Chondrocyte (in vitro differentiated cells): ENCODE measurements at regions not wholly inside any gene's neighbourhood (a gene's known extent, or its start where the extent isn't known, plus 50 kb on each side); places are given as distances from the start of the nearest gene placed in this dataset.
A peak's percentile ranks its signal among the peaks of the same experiment; 100 is the strongest.
"Not testable (repeated sequence)": the region's sequence is repeated elsewhere in the genome, so short reads cannot be mapped to it uniquely, and the experiment has no call there.

ENCODE experiments used
- DNase-seq: peaks from one replicate; pipeline ENCODE4 v3.0.0; 2021; ENCODE audit warnings: mixed read lengths, low spot score
- H3K27ac Mint-ChIP-seq: one replicate; pipeline ENCODE4 v1.8.0; 2021; ENCODE audit warnings: mild to moderate bottlenecking, moderate library complexity, mixed read lengths; ENCODE audit not compliant: unreplicated experiment
- H3K27me3 Mint-ChIP-seq: 2 replicates; pipeline ENCODE4 v1.8.0; 2021; ENCODE audit warnings: low read depth, mixed read lengths
- H3K36me3 Mint-ChIP-seq: 2 replicates; pipeline ENCODE4 v1.8.0; 2021; ENCODE audit warnings: low read depth, mixed read lengths
- H3K4me1 Mint-ChIP-seq: 2 replicates; pipeline ENCODE4 v1.8.0; 2021; ENCODE audit warnings: low read depth, mild to moderate bottlenecking, mixed read lengths
- H3K4me3 Mint-ChIP-seq: one replicate; pipeline ENCODE4 v1.8.0; 2021; ENCODE audit warnings: mild to moderate bottlenecking, moderate library complexity, mixed read lengths; ENCODE audit not compliant: unreplicated experiment
- H3K9me3 Mint-ChIP-seq: 2 replicates; pipeline ENCODE4 v1.8.0; 2021; ENCODE audit warnings: low read depth, mixed read lengths

- not testable (repeated sequence) for H3K27me3 Mint-ChIP-seq, H3K36me3 Mint-ChIP-seq, H3K4me1 Mint-ChIP-seq, H3K9me3 Mint-ChIP-seq, H3K27ac Mint-ChIP-seq, H3K4me3 Mint-ChIP-seq, DNase-seq
These were observed 2327.3 kb upstream of the TPTE start for GRCh38 chr21:8194042-8194441.

GRCh38 chr21:8197377-8198027, 2323.9 kb upstream of the TPTE start:
- not testable (repeated sequence) for H3K9me3 Mint-ChIP-seq, H3K4me1 Mint-ChIP-seq, H3K27me3 Mint-ChIP-seq, DNase-seq, H3K36me3 Mint-ChIP-seq, H3K27ac Mint-ChIP-seq, H3K4me3 Mint-ChIP-seq

GRCh38 chr21:8205094-8205891, 2316.1 kb upstream of the TPTE start:
- H3K4me1 Mint-ChIP-seq, DNase-seq, H3K27me3 Mint-ChIP-seq, H3K9me3 Mint-ChIP-seq, H3K4me3 Mint-ChIP-seq, H3K27ac Mint-ChIP-seq, H3K36me3 Mint-ChIP-seq: not testable (repeated sequence)

- not testable (repeated sequence) for H3K27me3 Mint-ChIP-seq, H3K4me1 Mint-ChIP-seq
These were observed 2315.5 kb upstream of the TPTE start for GRCh38 chr21:8205892-8206188.

GRCh38 chr21:8212986-8213550, 2308.3 kb upstream of the TPTE start:
- peak; percentile 100 for DNase-seq
- H3K27me3 Mint-ChIP-seq, H3K9me3 Mint-ChIP-seq, H3K4me1 Mint-ChIP-seq, H3K36me3 Mint-ChIP-seq, H3K4me3 Mint-ChIP-seq, H3K27ac Mint-ChIP-seq: not testable (repeated sequence)

More at GRCh38 chr21:8205892-8206188, 2315.5 kb upstream of the TPTE start:
- H3K27ac Mint-ChIP-seq, H3K9me3 Mint-ChIP-seq, H3K4me3 Mint-ChIP-seq, DNase-seq, H3K36me3 Mint-ChIP-seq: not testable (repeated sequence)

- H3K9me3 Mint-ChIP-seq, H3K36me3 Mint-ChIP-seq, H3K4me3 Mint-ChIP-seq, H3K27ac Mint-ChIP-seq, H3K27me3 Mint-ChIP-seq, H3K4me1 Mint-ChIP-seq, DNase-seq: not testable (repeated sequence)
These were observed 2306.8 kb upstream of the TPTE start for GRCh38 chr21:8214539-8214938.

GRCh38 chr21:8229366-8230150, 2291.8 kb upstream of the TPTE start:
- not testable (repeated sequence) for H3K27ac Mint-ChIP-seq, H3K4me3 Mint-ChIP-seq, DNase-seq, H3K27me3 Mint-ChIP-seq, H3K9me3 Mint-ChIP-seq, H3K4me1 Mint-ChIP-seq, H3K36me3 Mint-ChIP-seq

GRCh38 chr21:8231252-8231651, 2290.1 kb upstream of the TPTE start:
- not testable (repeated sequence) for H3K9me3 Mint-ChIP-seq

GRCh38 chr21:8233000-8233399, 2288.4 kb upstream of the TPTE start:
- not testable (repeated sequence) for H3K4me3 Mint-ChIP-seq, H3K27me3 Mint-ChIP-seq, H3K4me1 Mint-ChIP-seq, H3K9me3 Mint-ChIP-seq, DNase-seq, H3K36me3 Mint-ChIP-seq
- peak overlapping the region; percentile 1 for H3K27ac Mint-ChIP-seq

More at GRCh38 chr21:8231252-8231651, 2290.1 kb upstream of the TPTE start:
- not testable (repeated sequence) for H3K36me3 Mint-ChIP-seq, H3K4me3 Mint-ChIP-seq, H3K4me1 Mint-ChIP-seq, H3K27ac Mint-ChIP-seq, H3K27me3 Mint-ChIP-seq, DNase-seq

- H3K4me1 Mint-ChIP-seq, DNase-seq, H3K27me3 Mint-ChIP-seq, H3K9me3 Mint-ChIP-seq, H3K27ac Mint-ChIP-seq, H3K36me3 Mint-ChIP-seq, H3K4me3 Mint-ChIP-seq: not testable (repeated sequence)
These were observed 2287.3 kb upstream of the TPTE start for GRCh38 chr21:8234059-8234458.

GRCh38 chr21:8244723-8245641, 2276.4 kb upstream of the TPTE start:
- not testable (repeated sequence) for H3K4me3 Mint-ChIP-seq, H3K36me3 Mint-ChIP-seq, H3K27ac Mint-ChIP-seq, H3K27me3 Mint-ChIP-seq, DNase-seq, H3K9me3 Mint-ChIP-seq, H3K4me1 Mint-ChIP-seq
